ENCODE measurements at regions not wholly inside any gene's neighbourhood (a gene's known extent, or its start where the extent isn't known, plus 50 kb on each side); places are given as distances from the start of the nearest gene placed in this dataset.

GRCh38 chr9:105069285-105069684, 141.3 kb upstream of the ABCA1 start:
- intact Hi-C loops (cut with micrococcal nuclease) = no loop called here
- no peak overlapping the region for H3K4me2 ChIP-seq (ENCODE audit: insufficient read depth, low read length)
- H3K36me3 ChIP-seq (ENCODE audit: control insufficient read depth in 2 of 2, extremely low read depth in 1 of 2, insufficient read depth in 2 of 2, low read length in 2 of 2) = no peaks in the 10 kb centered on the region
- CTCF ChIA-PET = no interaction called here
- no peak overlapping the region for H2AFZ ChIP-seq (ENCODE audit: low read depth, low read length)
- TF ChIP-seq MAX (IDR thresholded peaks at IDR 0.05; ENCODE audit: insufficient read depth, insufficient read length) = no peak
- no peak for TF ChIP-seq MYC (IDR thresholded peaks at IDR 0.05; ENCODE audit: low read depth, low read length)
- TF ChIP-seq EZH2 (IDR thresholded peaks at IDR 0.05; ENCODE audit: borderline replicate concordance, low read depth, low read length, severe bottlenecking) = no peak
- TF ChIP-seq POLR2AphosphoS5 (IDR thresholded peaks at IDR 0.05; ENCODE audit: insufficient read depth, low read depth, low read length) = no peak
- TF ChIP-seq GATA2 (IDR thresholded peaks at IDR 0.05; ENCODE audit: insufficient read depth, insufficient read length, low read depth, low read length) = no peak
- no peak for TF ChIP-seq JUN (IDR thresholded peaks at IDR 0.05; ENCODE audit: borderline replicate concordance, insufficient read depth, insufficient read length, low read depth)
- TF ChIP-seq, protein P1, sequence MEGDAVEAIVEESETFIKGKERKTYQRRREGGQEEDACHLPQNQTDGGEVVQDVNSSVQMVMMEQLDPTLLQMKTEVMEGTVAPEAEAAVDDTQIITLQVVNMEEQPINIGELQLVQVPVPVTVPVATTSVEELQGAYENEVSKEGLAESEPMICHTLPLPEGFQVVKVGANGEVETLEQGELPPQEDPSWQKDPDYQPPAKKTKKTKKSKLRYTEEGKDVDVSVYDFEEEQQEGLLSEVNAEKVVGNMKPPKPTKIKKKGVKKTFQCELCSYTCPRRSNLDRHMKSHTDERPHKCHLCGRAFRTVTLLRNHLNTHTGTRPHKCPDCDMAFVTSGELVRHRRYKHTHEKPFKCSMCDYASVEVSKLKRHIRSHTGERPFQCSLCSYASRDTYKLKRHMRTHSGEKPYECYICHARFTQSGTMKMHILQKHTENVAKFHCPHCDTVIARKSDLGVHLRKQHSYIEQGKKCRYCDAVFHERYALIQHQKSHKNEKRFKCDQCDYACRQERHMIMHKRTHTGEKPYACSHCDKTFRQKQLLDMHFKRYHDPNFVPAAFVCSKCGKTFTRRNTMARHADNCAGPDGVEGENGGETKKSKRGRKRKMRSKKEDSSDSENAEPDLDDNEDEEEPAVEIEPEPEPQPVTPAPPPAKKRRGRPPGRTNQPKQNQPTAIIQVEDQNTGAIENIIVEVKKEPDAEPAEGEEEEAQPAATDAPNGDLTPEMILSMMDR (IDR thresholded peaks at IDR 0.05; ENCODE audit: extremely low read depth in 1 of 2, insufficient read depth in 1 of 2, low read depth in 1 of 2, low read length in 2 of 2) = no peak
- no peak for TF ChIP-seq POLR2A (IDR thresholded peaks at IDR 0.05; ENCODE audit: low read depth, low read length)
- TF ChIP-seq FOS (IDR thresholded peaks at IDR 0.05; ENCODE audit: borderline replicate concordance, insufficient read depth, low read length) = no peak
- H3K27me3 ChIP-seq (ENCODE audit: control insufficient read depth in 2 of 2, insufficient read depth in 2 of 2, low read length in 2 of 2) = no peaks in the 10 kb centered on the region
- no peaks in the 10 kb centered on the region for H3K4me1 ChIP-seq (ENCODE audit: control insufficient read depth, extremely low read depth, insufficient read depth, low read length)
- H3K4me3 ChIP-seq (replicated peaks in 1 of 3; ENCODE audit: insufficient read depth in 1 of 3, low read depth in 1 of 3, low read length in 3 of 3) = no peak overlapping the region
- no peak overlapping the region for H3K27ac ChIP-seq (ENCODE audit: insufficient read depth, low read depth, low read length)
- FAIRE-seq (no peak), DNase-seq (ENCODE audit: low read depth, low spot score) (no peak)
- POLR2A ChIA-PET = no interaction called here
- dilution Hi-C loops (cut with MboI; ENCODE audit: extremely low pct_ligation_motif_present, low sequenced_read_pairs) = no loop called here
- H3K9me1 ChIP-seq (replicated peaks; ENCODE audit: control insufficient read depth, extremely low read depth, insufficient read depth, low read length) = no peaks in the 10 kb centered on the region
- H3K9ac ChIP-seq (replicated peaks; ENCODE audit: extremely low read depth, insufficient read depth, low read length) = no peak overlapping the region
- BruUV-seq (replicated peaks) = no TSS peak
- H3K9me3 ChIP-seq (replicated peaks; ENCODE audit: control insufficient read depth, insufficient read depth, low read length) = no peaks in the 10 kb centered on the region
- no peaks in the 10 kb centered on the region for H4K20me1 ChIP-seq (replicated peaks; ENCODE audit: control insufficient read depth, extremely low read depth, insufficient read depth, low read length)
- H3K79me2 ChIP-seq (ENCODE audit: control insufficient read depth, insufficient read depth, low read length) = no peaks in the 10 kb centered on the region

Data from endothelial cell of umbilical vein (primary cell).